Glomerular visceral epithelial cell (primary cell): ENCODE measurements at regions not wholly inside any gene's neighbourhood (a gene's known extent, or its start where the extent isn't known, plus 50 kb on each side); places are given as distances from the start of the nearest gene placed in this dataset.
"Not testable (repeated sequence)": the region's sequence is repeated elsewhere in the genome, so short reads cannot be mapped to it uniquely, and the experiment has no call there.

Experiments
- DNase-seq: peaks from one replicate; pipeline ENCODE4 v3.0.0-alpha.2; 2016; ENCODE audit errors: extremely low spot score

DNA sequence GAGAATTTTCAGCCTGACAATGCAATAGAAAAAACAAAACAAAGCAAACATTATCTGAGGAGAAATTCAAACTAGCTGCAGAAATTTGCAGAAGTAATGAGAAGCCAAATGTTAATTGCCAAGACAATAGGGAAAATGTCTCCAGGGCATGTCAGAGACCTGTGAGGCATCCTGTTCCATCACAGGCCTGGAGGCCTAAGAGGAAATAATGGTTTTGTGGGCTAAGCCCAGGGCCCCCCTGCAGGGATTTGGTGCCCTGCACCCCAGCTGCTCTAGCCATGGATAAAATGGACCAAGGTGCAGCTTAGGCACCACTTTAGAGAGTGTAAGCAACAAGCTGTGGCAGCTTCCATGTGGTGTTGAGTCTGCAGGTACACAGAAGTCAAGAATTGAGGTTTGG lies 401.2 kb upstream of the NECTIN3 start:
- no peak for DNase-seq

DNA sequence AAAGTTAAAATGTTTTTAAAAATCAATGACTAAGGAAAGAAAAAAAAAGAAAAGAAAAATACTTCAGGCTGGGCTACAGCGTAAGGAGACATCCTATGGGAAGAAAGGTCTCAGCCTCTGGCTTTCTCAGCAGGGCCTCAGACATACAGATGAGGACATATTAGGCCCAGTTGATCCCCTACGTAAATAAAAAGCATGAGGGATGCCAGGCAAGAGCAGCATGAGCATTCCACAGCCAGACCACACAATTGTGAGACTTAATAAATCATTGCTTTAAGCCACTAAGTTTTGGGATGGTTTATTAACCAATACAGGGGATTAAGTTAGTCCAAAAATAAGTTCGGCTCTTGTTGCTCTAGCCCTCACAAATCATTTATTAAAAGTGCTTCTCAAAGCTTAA lies 394.1 kb upstream of the NECTIN3 start:
- DNase-seq, result peak; percentile 0

GRCh38 chr3:110679285-110679684 lies 392.3 kb upstream of the NECTIN3 start:
- DNase-seq, result no peak

DNA sequence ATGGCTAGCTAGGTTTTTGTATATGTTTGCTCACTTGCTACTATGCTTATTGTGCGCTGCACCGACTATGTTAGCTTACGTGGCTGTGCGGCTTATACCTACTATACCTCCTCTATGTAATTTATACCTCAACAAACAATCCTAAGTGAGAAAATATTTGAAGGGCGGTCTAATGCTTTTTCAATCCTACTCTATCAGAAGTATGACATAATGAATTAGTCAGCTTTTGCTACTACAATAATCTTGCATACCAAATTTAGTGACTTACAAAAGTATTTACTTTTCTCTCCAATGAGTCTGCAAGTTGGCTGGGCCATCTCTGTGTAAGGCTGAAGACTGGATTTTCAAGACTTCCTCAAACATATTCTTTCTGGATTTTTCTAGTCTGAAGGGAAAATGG lies 391.2 kb upstream of the NECTIN3 start:
- DNase-seq, result no peak

DNA sequence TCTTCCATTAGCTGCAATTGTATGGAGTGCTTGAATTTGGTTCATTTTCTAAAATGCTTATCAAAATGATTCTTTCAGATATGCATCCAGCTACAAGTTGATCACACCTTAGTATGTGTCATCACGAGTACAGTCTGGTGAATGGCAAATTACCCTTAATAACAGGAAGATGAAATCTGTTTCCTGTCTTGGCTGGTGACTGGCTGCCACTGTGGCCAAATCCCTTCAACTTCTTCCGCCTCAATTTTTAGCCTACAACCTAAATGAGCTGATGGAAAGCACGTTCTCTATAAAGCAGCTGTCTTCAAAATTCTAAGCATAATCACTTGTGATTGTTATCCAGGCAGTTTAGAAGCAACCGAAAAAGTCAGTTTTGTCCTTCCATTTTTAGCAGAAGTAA lies 387.1 kb upstream of the NECTIN3 start:
- DNase-seq, result no peak

DNA sequence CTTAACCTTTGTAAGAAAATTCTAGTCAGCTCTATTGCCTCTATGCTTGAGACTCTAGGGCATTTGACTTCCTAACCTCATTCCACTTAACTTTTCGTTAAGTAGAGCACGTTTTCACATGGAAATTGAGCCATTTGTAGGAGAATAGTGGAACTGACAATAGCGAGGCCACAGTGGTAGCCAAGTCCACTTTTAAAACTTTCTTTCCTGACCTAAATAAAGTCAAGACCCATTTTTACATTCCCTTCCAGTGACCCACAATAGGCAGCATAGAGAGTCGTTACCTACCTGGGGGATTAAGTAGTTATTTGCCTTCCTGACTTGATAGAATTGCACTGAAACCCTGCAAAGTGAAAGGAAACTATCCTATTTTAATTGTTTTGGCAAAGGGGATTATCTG lies 386.0 kb upstream of the NECTIN3 start:
- no peak for DNase-seq

GRCh38 chr3:110686701-110687100 lies 384.9 kb upstream of the NECTIN3 start:
- DNase-seq, result no peak

- DNase-seq, result no peak
Measured at GRCh38 chr3:110687138-110687537, 384.5 kb upstream of the NECTIN3 start.

- DNase-seq, result no peak
Measured at GRCh38 chr3:110697961-110698360, 373.7 kb upstream of the NECTIN3 start.

GRCh38 chr3:110704332-110704731 lies 367.3 kb upstream of the NECTIN3 start:
- not testable (repeated sequence) for DNase-seq

DNA sequence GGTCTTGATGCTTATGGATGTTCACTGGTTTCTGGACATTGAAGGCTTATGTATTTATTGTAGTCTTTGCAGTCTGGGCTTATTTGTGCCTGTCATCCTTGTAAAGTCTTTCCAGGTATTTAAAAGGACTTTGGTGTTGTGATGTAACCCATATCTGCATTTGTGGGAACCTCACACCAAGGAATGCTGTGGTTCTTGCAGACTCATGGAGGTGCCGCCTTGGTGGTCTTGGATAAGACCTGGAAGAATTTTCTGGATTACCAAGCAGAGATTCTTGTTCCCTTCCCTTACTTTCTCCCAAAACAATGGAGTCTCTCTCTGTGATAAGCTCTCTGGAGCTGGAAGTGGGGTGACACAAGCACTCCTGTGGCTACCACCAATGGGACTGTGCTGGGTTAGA lies 363.5 kb upstream of the NECTIN3 start:
- peak; percentile 44 for DNase-seq

- DNase-seq, result no peak
Measured at GRCh38 chr3:110710156-110710555, 361.5 kb upstream of the NECTIN3 start.

- DNase-seq, result no peak
Measured at GRCh38 chr3:110710603-110711002, 361.0 kb upstream of the NECTIN3 start.

GRCh38 chr3:110711130-110711832 lies 360.3 kb upstream of the NECTIN3 start:
- DNase-seq, result no peak

- peak; percentile 68 for DNase-seq
Measured at GRCh38 chr3:110711851-110712516, 359.6 kb upstream of the NECTIN3 start.

GRCh38 chr3:110727056-110727455 lies 344.6 kb upstream of the NECTIN3 start:
- no peak for DNase-seq

GRCh38 chr3:110731148-110731547 lies 340.5 kb upstream of the NECTIN3 start:
- DNase-seq, result no peak

- DNase-seq, result no peak
Measured at GRCh38 chr3:110732420-110732819, 339.2 kb upstream of the NECTIN3 start.

GRCh38 chr3:110733045-110733444 lies 338.6 kb upstream of the NECTIN3 start:
- no peak for DNase-seq

DNA sequence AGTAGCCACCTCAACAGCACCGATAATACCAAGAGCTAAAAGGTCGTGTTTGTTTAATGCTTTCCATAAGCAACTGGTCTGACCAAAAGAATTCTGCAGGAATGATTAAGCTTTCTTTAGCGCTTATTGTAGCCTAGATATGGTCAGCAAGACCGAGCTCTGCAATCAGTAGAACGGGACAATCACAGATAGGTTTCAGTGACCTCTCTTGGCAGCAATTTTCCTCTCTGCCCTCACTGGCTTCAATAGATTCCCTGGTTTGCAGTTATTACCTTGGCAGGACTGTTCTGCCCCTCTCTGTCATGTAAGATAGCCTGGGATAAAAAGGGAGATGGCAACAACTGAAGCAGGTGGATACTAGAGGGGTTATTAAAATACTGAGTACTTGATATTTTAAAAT lies 337.1 kb upstream of the NECTIN3 start:
- no peak for DNase-seq

DNA sequence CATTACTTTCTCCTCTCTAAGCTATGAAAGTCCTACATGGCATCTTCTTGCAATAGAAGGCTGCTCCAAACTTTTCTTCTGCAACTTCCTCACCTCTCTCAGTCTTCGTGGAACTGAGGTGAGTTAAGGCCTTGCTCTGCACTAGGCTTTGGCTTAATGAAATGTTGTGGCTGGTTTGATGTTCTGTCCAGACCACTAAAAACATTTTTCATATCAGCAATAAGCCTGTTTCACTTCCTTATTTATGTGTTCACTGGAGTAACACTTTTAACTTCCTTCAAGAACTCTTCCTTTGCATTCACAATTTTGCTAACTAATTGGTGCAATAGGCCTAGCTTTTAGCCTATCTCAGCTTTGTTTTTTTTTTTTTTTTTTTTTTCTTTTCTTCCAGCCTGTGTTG lies 335.3 kb upstream of the NECTIN3 start:
- DNase-seq, result no peak

DNA sequence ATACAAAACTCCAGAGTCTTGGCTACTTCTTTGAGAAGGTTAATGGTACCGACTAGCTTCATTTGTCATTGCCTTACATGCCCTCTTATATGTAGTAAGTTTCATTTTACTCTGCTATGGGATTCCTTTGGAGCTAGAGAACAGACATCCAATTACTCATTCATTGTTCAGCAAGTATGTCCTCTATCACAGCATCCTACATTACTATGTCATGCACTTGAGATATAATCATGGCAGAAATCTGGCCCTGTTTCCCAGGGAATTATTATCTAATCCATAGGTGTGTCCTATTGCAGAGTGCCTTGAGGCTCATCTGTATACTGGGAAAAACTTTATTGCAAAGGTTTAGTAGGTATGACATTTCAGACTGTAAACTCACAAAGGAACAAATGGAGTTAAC lies 333.1 kb upstream of the NECTIN3 start:
- DNase-seq, result no peak

GRCh38 chr3:110741891-110742290 lies 329.7 kb upstream of the NECTIN3 start:
- DNase-seq, result no peak

- DNase-seq, result peak; percentile 26
Measured at GRCh38 chr3:110743202-110743601, 328.4 kb upstream of the NECTIN3 start.
